H9 (cell line): ENCODE measurements at regions not wholly inside any gene's neighbourhood (a gene's known extent, or its start where the extent isn't known, plus 50 kb on each side); places are given as distances from the start of the nearest gene placed in this dataset.

Experiments
- DNase-seq: peaks from one replicate; pipeline ENCODE4 v3.0.0-alpha.2; 2017
- H2AFZ ChIP-seq: one replicate; pipeline ENCODE4 v1.6.1; 2013; ENCODE audit warnings: mild to moderate bottlenecking, low read length, control low read depth, moderate library complexity
- H2AK5ac ChIP-seq: 2 replicates; pipeline ENCODE4 v1.6.1; 2013; ENCODE audit warnings: low read length, control low read depth, mixed read lengths; ENCODE audit not compliant: insufficient read length
- H2BK120ac ChIP-seq: one replicate; pipeline ENCODE4 v1.6.1; 2013; ENCODE audit warnings: low read depth, mild to moderate bottlenecking, low read length, control low read depth, inconsistent platforms; ENCODE audit not compliant: poor library complexity, severe bottlenecking
- H2BK12ac ChIP-seq: 2 replicates; pipeline ENCODE4 v1.6.1; 2013; ENCODE audit warnings: low read length, control low read depth, mixed read lengths, low read depth; ENCODE audit not compliant: insufficient read length
- H2BK15ac ChIP-seq: 2 replicates; pipeline ENCODE4 v1.6.1; 2013; ENCODE audit warnings: low read depth, low read length, control low read depth
- H2BK20ac ChIP-seq: one replicate; pipeline ENCODE4 v1.6.1; 2013; ENCODE audit warnings: low read depth, mild to moderate bottlenecking, low read length, control low read depth, inconsistent platforms; ENCODE audit not compliant: poor library complexity, severe bottlenecking
- H2BK5ac ChIP-seq: 2 replicates; pipeline ENCODE4 v1.6.1; 2013; ENCODE audit warnings: low read length, control low read depth, mixed read lengths; ENCODE audit not compliant: insufficient read length
- H3K14ac ChIP-seq: 2 replicates; pipeline ENCODE4 v1.6.1; 2013; ENCODE audit warnings: low read length, control low read depth; ENCODE audit not compliant: insufficient read depth
- H3K18ac ChIP-seq: 2 replicates; pipeline ENCODE4 v1.6.1; 2013; ENCODE audit warnings: low read depth, mild to moderate bottlenecking, mixed read lengths, low read length, control low read depth; ENCODE audit not compliant: insufficient read length
- H3K23ac ChIP-seq: 2 replicates; pipeline ENCODE4 v1.6.1; 2013; ENCODE audit warnings: low read length, control low read depth, mixed read lengths, low read depth; ENCODE audit not compliant: insufficient read length
- H3K23me2 ChIP-seq: 2 replicates; pipeline ENCODE4 v1.6.1; 2013; ENCODE audit warnings: low read depth, mild to moderate bottlenecking, mixed read lengths, low read length, control low read depth; ENCODE audit not compliant: insufficient read length, poor library complexity, severe bottlenecking
- H3K27ac ChIP-seq: 2 replicates; pipeline ENCODE4 v1.5.1; 2013; ENCODE audit warnings: low read length, control low read depth, mixed read lengths, low read depth; ENCODE audit not compliant: insufficient read length
- H3K27me3 ChIP-seq: 2 replicates; pipeline ENCODE4 v1.6.1; 2013; ENCODE audit warnings: low read length, control low read depth, inconsistent platforms; ENCODE audit not compliant: insufficient read depth
- H3K4ac ChIP-seq: 2 replicates; pipeline ENCODE4 v1.6.1; 2013; ENCODE audit warnings: low read depth, mild to moderate bottlenecking, control low read depth, inconsistent platforms, low read length, moderate library complexity
- H3K4me1 ChIP-seq: 2 replicates; pipeline ENCODE4 v1.6.1; 2013; ENCODE audit warnings: low read length, control low read depth, inconsistent platforms; ENCODE audit not compliant: insufficient read depth
- H3K4me2 ChIP-seq: 2 replicates; pipeline ENCODE4 v1.6.1; 2013; ENCODE audit warnings: low read length, control low read depth, mixed read lengths; ENCODE audit not compliant: insufficient read length, insufficient read depth
- H3K56ac ChIP-seq: 2 replicates; pipeline ENCODE4 v1.6.1; 2013; ENCODE audit warnings: low read depth, mild to moderate bottlenecking, mixed read lengths, low read length, control low read depth; ENCODE audit not compliant: insufficient read length
- H3K79me1 ChIP-seq: 2 replicates; pipeline ENCODE4 v1.6.1; 2013; ENCODE audit warnings: low read depth, mild to moderate bottlenecking, moderate library complexity, low read length, control low read depth, inconsistent platforms; ENCODE audit not compliant: insufficient read depth, poor library complexity, severe bottlenecking
- H3K79me2 ChIP-seq: 2 replicates; pipeline ENCODE4 v1.6.1; 2013; ENCODE audit warnings: low read length, control low read depth, inconsistent platforms; ENCODE audit not compliant: insufficient read depth
- H3K9ac ChIP-seq: 2 replicates; pipeline ENCODE4 v1.6.1; 2013; ENCODE audit warnings: low read length, control low read depth, mixed read lengths; ENCODE audit not compliant: insufficient read length; ENCODE audit errors: extremely low read depth
- H3K9me3 ChIP-seq: one replicate; pipeline ENCODE4 v1.6.1; 2013; ENCODE audit warnings: low read depth, low read length, inconsistent platforms; ENCODE audit not compliant: control insufficient read depth
- H3T11ph ChIP-seq: one replicate; pipeline ENCODE4 v1.6.1; 2013; ENCODE audit warnings: mild to moderate bottlenecking, low read length, control low read depth, inconsistent platforms
- H4K20me1 ChIP-seq: one replicate; pipeline ENCODE4 v1.6.1; 2013; ENCODE audit not compliant: control insufficient read depth, insufficient read length, insufficient read depth
- H4K5ac ChIP-seq: 2 replicates; pipeline ENCODE4 v1.6.1; 2013; ENCODE audit warnings: low read depth, mild to moderate bottlenecking, mixed read lengths, low read length, control low read depth; ENCODE audit not compliant: insufficient read length
- H4K8ac ChIP-seq: replicated peaks from 2 replicates; pipeline ENCODE4 v1.6.1; 2013; ENCODE audit warnings: low read length, control low read depth, mixed read lengths, low read depth; ENCODE audit not compliant: insufficient read length
- H4K91ac ChIP-seq: 2 replicates; pipeline ENCODE4 v1.6.1; 2013; ENCODE audit warnings: low read depth, mild to moderate bottlenecking, moderate library complexity, mixed read lengths, low read length, control low read depth; ENCODE audit not compliant: insufficient read length
- H3K27ac Mint-ChIP-seq, 3 experiments: 2 replicates in 2 of 3; 3 replicates in 1 of 3; pipeline ENCODE4 v1.8.0; 2020 to 2021; ENCODE audit warnings: mixed read lengths in 3 of 3, mild to moderate bottlenecking in 1 of 3, moderate library complexity in 1 of 3
- H3K27me3 Mint-ChIP-seq: 2 replicates; pipeline ENCODE4 v1.8.0; 2021; ENCODE audit warnings: low read depth, mild to moderate bottlenecking, moderate library complexity, mixed read lengths
- H3K36me3 Mint-ChIP-seq, 3 experiments: 2 replicates in 2 of 3; 3 replicates in 1 of 3; pipeline ENCODE4 v1.8.0; 2020 to 2021; ENCODE audit warnings: low read depth in 3 of 3, mixed read lengths in 3 of 3; ENCODE audit not compliant: insufficient read depth in 1 of 3
- H3K4me1 Mint-ChIP-seq, 2 experiments: 2 replicates each; pipeline ENCODE4 v1.8.0; 2020; ENCODE audit warnings: mixed read lengths in 2 of 2
- H3K4me3 Mint-ChIP-seq, 2 experiments: 2 replicates in 1 of 2; 3 replicates in 1 of 2; pipeline ENCODE4 v1.8.0; 2020 to 2021; ENCODE audit warnings: mild to moderate bottlenecking in 2 of 2, mixed read lengths in 2 of 2, moderate library complexity in 1 of 2
- H3K9me3 Mint-ChIP-seq, 2 experiments: 2 replicates in 1 of 2; 3 replicates in 1 of 2; pipeline ENCODE4 v1.8.0; 2020; ENCODE audit warnings: mild to moderate bottlenecking in 2 of 2, mixed read lengths in 2 of 2, moderate library complexity in 1 of 2
- TF ChIP-seq, protein P1 (sequence below): fragments of 200-600 bp; sonication (generic); conservative IDR thresholded peaks from 3 replicates; pipeline ENCODE4 v1.8.0; 2021; ENCODE audit warnings: antibody characterized with exemption, mild to moderate bottlenecking

DNA sequence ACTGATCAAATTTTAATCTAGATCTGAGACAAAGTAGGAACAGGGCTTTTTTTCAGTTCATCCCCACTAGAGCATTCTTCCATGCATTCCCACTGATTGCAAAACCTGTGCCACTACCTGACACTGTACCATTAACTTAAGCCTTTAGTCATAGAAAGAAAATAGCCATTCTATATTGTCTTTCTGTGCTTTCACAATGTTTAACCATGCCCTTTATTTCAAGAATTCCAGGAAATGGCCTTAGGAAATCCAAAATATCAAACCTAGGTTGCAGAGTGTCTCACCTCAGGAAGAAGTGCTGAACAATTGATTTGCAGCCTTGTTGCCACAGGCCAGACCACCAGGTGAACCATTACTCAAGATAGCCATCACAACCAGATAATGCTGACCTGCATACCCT lies 56.2 kb upstream of the TGFBR2 start:
- H4K8ac ChIP-seq: no peak overlapping the region
- no peaks in the 10 kb centered on the region for H3K79me1 ChIP-seq
- no peak for DNase-seq
- H3K9ac ChIP-seq: no peak overlapping the region
- H3K23me2 ChIP-seq: no peaks in the 10 kb centered on the region
- Mint-ChIP-seq H3K9me3 (peaks cover 8 to 13% of the 10 kb centered on the region in 2 experiments), H3K36me3 (peaks cover 9 to 15% (median 12%) of the 10 kb centered on the region in 3 experiments), H3K27ac (peak overlapping the region in 2 of 3 experiments; percentile 71 to 93; a peak in 5 of 7 replicates), H3K4me3 (no peak overlapping the region), H3K4me1 (peaks cover 47 to 59% of the 10 kb centered on the region in 2 experiments), H3K27me3 (no peaks in the 10 kb centered on the region; the same call in 1 of the 2 replicates)
- H3K79me2 ChIP-seq: no peaks in the 10 kb centered on the region
- TF ChIP-seq, protein P1, sequence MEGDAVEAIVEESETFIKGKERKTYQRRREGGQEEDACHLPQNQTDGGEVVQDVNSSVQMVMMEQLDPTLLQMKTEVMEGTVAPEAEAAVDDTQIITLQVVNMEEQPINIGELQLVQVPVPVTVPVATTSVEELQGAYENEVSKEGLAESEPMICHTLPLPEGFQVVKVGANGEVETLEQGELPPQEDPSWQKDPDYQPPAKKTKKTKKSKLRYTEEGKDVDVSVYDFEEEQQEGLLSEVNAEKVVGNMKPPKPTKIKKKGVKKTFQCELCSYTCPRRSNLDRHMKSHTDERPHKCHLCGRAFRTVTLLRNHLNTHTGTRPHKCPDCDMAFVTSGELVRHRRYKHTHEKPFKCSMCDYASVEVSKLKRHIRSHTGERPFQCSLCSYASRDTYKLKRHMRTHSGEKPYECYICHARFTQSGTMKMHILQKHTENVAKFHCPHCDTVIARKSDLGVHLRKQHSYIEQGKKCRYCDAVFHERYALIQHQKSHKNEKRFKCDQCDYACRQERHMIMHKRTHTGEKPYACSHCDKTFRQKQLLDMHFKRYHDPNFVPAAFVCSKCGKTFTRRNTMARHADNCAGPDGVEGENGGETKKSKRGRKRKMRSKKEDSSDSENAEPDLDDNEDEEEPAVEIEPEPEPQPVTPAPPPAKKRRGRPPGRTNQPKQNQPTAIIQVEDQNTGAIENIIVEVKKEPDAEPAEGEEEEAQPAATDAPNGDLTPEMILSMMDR: no peak
- H3K27me3 ChIP-seq: no peaks in the 10 kb centered on the region
- no peak overlapping the region for H4K5ac ChIP-seq
- H3K18ac ChIP-seq: no peak overlapping the region
- H3K9me3 ChIP-seq: no peaks in the 10 kb centered on the region
- no peak overlapping the region for H3K56ac ChIP-seq
- H2AK5ac ChIP-seq: peak overlapping the region; percentile 83
- H2BK20ac ChIP-seq: no peak overlapping the region
- peaks cover 12% of the 10 kb centered on the region; the same call in 1 of the 2 replicates for H3K4me1 ChIP-seq
- H3T11ph ChIP-seq: no peak overlapping the region
- no peak overlapping the region for H3K14ac ChIP-seq
- no peak overlapping the region for H4K91ac ChIP-seq
- peak overlapping the region; percentile 53 for H2BK5ac ChIP-seq
- no peak overlapping the region for H2BK12ac ChIP-seq
- no peak overlapping the region for H2BK120ac ChIP-seq
- no peak overlapping the region for H3K4me2 ChIP-seq
- no peaks in the 10 kb centered on the region for H4K20me1 ChIP-seq
- no peak overlapping the region for H3K23ac ChIP-seq
- no peak overlapping the region for H2AFZ ChIP-seq
- H2BK15ac ChIP-seq: no peak overlapping the region
- H3K27ac ChIP-seq: peak overlapping the region; percentile 95
- no peak overlapping the region for H3K4ac ChIP-seq
